CD14-positive monocyte (primary cell): ENCODE measurements at regions not wholly inside any gene's neighbourhood (a gene's known extent, or its start where the extent isn't known, plus 50 kb on each side); places are given as distances from the start of the nearest gene placed in this dataset.
A peak's percentile ranks its signal among the peaks of the same experiment; 100 is the strongest.
"Not testable (repeated sequence)": the region's sequence is repeated elsewhere in the genome, so short reads cannot be mapped to it uniquely, and the experiment has no call there.

Experiments
- DNase-seq, 3 donors: peaks; one replicate each; pipeline ENCODE4 v3.0.0-alpha.2; 2011 to 2022
- H2AFZ ChIP-seq: 2 replicates; pipeline ENCODE4 v1.6.0; 2012; ENCODE audit warnings: mild to moderate bottlenecking, low read depth, low read length, inconsistent platforms; ENCODE audit not compliant: insufficient read depth, poor library complexity, severe bottlenecking
- H3K27ac ChIP-seq, 2 donors: 1 replicate in 1 of 2; 2 replicates in 1 of 2; pipeline ENCODE4 v1.5.1; 2012 to 2013; ENCODE audit warnings: low read length in 2 of 2, control low read depth in 1 of 2, inconsistent platforms in 1 of 2, low read depth in 1 of 2, mild to moderate bottlenecking in 1 of 2
- H3K27me3 ChIP-seq, 2 donors: one replicate each; pipeline versions ENCODE4 v1.6.0 to v1.6.1; 2011 to 2013; ENCODE audit warnings: low read length in 2 of 2; ENCODE audit not compliant: control insufficient read depth in 2 of 2, insufficient read depth in 2 of 2
- H3K36me3 ChIP-seq, 2 donors: replicated peaks in 1 of 2; 1 replicate in 1 of 2; 2 replicates in 1 of 2; pipeline versions ENCODE4 v1.5.1 to v1.6.1; 2012 to 2013; ENCODE audit warnings: low read length in 2 of 2, control low read depth in 1 of 2, inconsistent platforms in 1 of 2, mild to moderate bottlenecking in 1 of 2; ENCODE audit not compliant: insufficient read depth in 2 of 2, control insufficient read depth in 1 of 2
- H3K4me1 ChIP-seq, 2 donors: 1 replicate in 1 of 2; 2 replicates in 1 of 2; pipeline versions ENCODE4 v1.5.1 to v1.6.1; 2012 to 2013; ENCODE audit warnings: low read length in 2 of 2, control low read depth in 1 of 2, inconsistent platforms in 1 of 2, mild to moderate bottlenecking in 1 of 2, moderate library complexity in 1 of 2; ENCODE audit not compliant: insufficient read depth in 2 of 2, control insufficient read depth in 1 of 2
- H3K4me2 ChIP-seq: replicated peaks from 2 replicates; pipeline ENCODE3; 2012; ENCODE audit warnings: low read length, moderate library complexity, mild to moderate bottlenecking; ENCODE audit not compliant: poor library complexity, severe bottlenecking; ENCODE audit errors: extremely low read depth
- H3K4me3 ChIP-seq, 3 experiments: fragments of 200-600 bp in 1 of 3; sonication (generic) in 1 of 3; replicated peaks in 1 of 3; 1 replicate in 2 of 3; 2 replicates in 1 of 3; pipeline ENCODE4 v1.5.1; 2011 to 2013; ENCODE audit warnings: low read length in 3 of 3, mild to moderate bottlenecking in 3 of 3, control low read depth in 2 of 3, low read depth in 2 of 3, inconsistent platforms in 1 of 3, moderate library complexity in 1 of 3
- H3K79me2 ChIP-seq: 2 replicates; pipeline ENCODE4 v1.6.0; 2012; ENCODE audit warnings: mild to moderate bottlenecking, control low read depth, inconsistent platforms, low read length, moderate library complexity; ENCODE audit not compliant: insufficient read depth
- H3K9ac ChIP-seq: 2 replicates; pipeline ENCODE4 v1.6.0; 2017; ENCODE audit warnings: low read length, mild to moderate bottlenecking; ENCODE audit not compliant: insufficient read depth, poor library complexity, severe bottlenecking
- H3K9me3 ChIP-seq, 2 donors: replicated peaks in 1 of 2; 1 replicate in 1 of 2; 2 replicates in 1 of 2; pipeline versions ENCODE4 v1.5.1 to v1.6.1; 2012 to 2013; ENCODE audit warnings: low read length in 2 of 2, control low read depth in 1 of 2; ENCODE audit not compliant: control insufficient read depth in 1 of 2, insufficient read depth in 1 of 2
- H4K20me1 ChIP-seq: 2 replicates; pipeline ENCODE4 v1.6.0; 2012; ENCODE audit warnings: mild to moderate bottlenecking, low read length, control low read depth, moderate library complexity; ENCODE audit not compliant: insufficient read depth
- H3K27ac Mint-ChIP-seq, 7 donors: one replicate each; pipeline ENCODE4 v1.8.0; 2020; ENCODE audit warnings: mild to moderate bottlenecking in 7 of 7, mixed read lengths in 7 of 7, moderate library complexity in 6 of 7, inconsistent platforms in 2 of 7
- H3K27me3 Mint-ChIP-seq, 3 donors: one replicate each; pipeline ENCODE4 v1.8.0; 2021 to 2022; ENCODE audit warnings: low read depth in 3 of 3, mild to moderate bottlenecking in 3 of 3, mixed read lengths in 3 of 3, moderate library complexity in 3 of 3, inconsistent platforms in 1 of 3
- H3K36me3 Mint-ChIP-seq, 2 donors: one replicate each; pipeline ENCODE4 v1.8.0; 2020; ENCODE audit warnings: mixed read lengths in 2 of 2, inconsistent platforms in 1 of 2, mild to moderate bottlenecking in 1 of 2
- H3K4me1 Mint-ChIP-seq: one replicate; pipeline ENCODE4 v1.8.0; 2020; ENCODE audit warnings: mild to moderate bottlenecking, mixed read lengths
- H3K4me3 Mint-ChIP-seq, 2 donors: one replicate each; pipeline ENCODE4 v1.8.0; 2020; ENCODE audit warnings: mild to moderate bottlenecking in 2 of 2, mixed read lengths in 2 of 2, moderate library complexity in 1 of 2
- H3K9me3 Mint-ChIP-seq, 7 donors: one replicate each; pipeline ENCODE4 v1.8.0; 2020 to 2022; ENCODE audit warnings: mixed read lengths in 7 of 7, mild to moderate bottlenecking in 6 of 7, moderate library complexity in 6 of 7, inconsistent platforms in 2 of 7
- WGBS: methylation state at CpG from one replicate; pipeline ENCODE4 v1.1.5; 2013; ENCODE audit warnings: missing lambda C conversion rate; ENCODE audit not compliant: insufficient coverage; 5-methylcytosine and 5-hydroxymethylcytosine counted together
- intact Hi-C, 2 donors: fragments of 100-400 bp; cut with micrococcal nuclease; formaldehyde crosslinking; loops; one replicate each; pipeline versions ENCODE4 v1.15.0 to v1.15.1; 2023

DNA sequence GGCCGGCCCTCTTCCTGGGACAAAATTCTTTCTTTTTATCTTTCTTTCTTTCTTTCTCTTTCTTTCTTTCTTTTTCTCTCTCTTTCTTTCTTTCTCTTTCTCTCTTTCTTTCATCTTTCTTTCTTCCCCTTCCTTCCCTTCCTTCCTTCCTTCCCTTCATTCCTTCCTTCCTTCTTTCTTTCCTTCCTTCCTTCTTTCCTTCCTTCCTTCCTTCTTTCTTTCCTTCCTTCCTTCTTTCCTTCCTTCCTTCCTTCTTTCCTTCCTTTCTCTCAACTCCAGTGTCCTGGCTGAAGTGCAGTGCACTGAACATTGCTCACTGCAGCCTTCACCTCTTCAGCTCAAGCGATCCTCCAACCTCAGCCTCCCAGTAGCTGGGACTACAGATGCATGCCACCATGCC is 112.5 kb downstream of the SEPTIN7 start:
- WGBS: 100% methylated on average over 1 of the region's 2 CpGs
- H3K4me3 Mint-ChIP-seq, intact Hi-C loops: not testable (repeated sequence)

DNA sequence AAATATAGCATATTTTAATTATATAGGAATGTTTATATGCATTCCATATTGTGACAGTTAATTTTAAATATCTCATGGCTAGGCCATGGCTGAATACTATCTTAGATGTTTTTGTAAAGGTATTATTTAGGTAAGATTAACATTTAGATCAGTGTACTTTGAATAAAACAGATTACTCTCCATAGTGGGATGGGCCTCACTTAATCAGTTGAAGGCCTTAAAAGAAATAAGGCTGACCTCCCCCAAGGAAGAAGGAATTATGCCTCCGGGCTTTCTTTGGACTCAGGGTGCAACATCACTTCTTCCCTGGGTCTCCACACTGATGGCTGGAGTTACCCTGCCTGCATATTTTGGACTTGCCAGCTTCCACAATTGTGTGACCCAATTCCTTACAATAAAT is 113.4 kb downstream of the SEPTIN7 start:
- H3K36me3 Mint-ChIP-seq: peaks cover 4 to 14% of the 10 kb centered on the region in 2 donors

More for the DNA sequence above, 112.5 kb downstream of the SEPTIN7 start:
- H3K36me3 ChIP-seq, H3K4me3 ChIP-seq, H3K27ac ChIP-seq, H2AFZ ChIP-seq, H4K20me1 ChIP-seq, H3K79me2 ChIP-seq, H3K36me3 Mint-ChIP-seq, H3K9ac ChIP-seq, H3K9me3 ChIP-seq, H3K4me1 Mint-ChIP-seq, H3K4me2 ChIP-seq, DNase-seq, H3K27me3 ChIP-seq, H3K27me3 Mint-ChIP-seq: not testable (repeated sequence)
- peaks cover 8 to 11% of the 10 kb centered on the region in 2 donors for H3K4me1 ChIP-seq
- peaks cover 7 to 14% (median 9%) of the 10 kb centered on the region in 7 donors for H3K9me3 Mint-ChIP-seq
- peak overlapping the region in 3 of 7 donors; percentile 0 to 72 (median 16) for H3K27ac Mint-ChIP-seq

DNA sequence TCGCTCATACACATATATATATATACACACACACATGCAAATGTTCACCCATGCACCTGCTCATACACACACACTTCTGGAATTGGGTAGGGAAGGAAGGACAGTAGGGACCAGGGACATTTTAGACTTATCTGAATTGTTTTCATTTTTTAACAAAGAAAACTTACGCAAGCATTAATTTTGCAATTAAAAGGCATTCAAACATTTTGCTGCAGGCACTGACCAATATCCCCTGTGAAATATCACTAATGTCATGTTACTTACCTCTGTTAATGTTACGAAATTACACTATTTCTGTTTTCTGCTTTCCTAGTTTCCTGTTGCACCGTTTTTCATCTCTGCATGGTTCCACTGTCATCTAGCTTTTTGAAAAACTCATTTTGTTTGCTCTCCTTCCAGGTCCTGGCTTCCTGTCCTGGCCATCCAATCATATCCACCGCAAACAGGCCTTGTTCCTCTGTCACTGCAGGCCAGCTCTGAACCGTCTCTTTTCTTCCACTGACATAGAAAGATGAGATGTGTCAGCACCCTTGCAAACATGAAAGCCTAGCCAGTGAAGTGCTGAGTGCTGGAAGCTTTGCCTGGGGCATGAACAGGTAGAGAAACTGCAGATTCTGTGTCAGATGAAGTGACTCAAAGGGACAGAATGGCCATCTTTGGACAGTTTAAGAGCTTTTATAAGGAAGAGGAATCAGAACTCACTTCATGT is 114.5 kb downstream of the SEPTIN7 start:
- 22% methylated on average over 4 of the region's 6 CpGs for WGBS
- not testable (repeated sequence) for H3K4me2 ChIP-seq, H3K4me3 ChIP-seq

More for the DNA sequence above, 113.4 kb downstream of the SEPTIN7 start:
- peaks cover 8 to 11% of the 10 kb centered on the region in 2 donors for H3K4me1 ChIP-seq
- H3K27ac ChIP-seq, H2AFZ ChIP-seq, H3K4me3 Mint-ChIP-seq, DNase-seq, H3K9ac ChIP-seq, H3K4me1 Mint-ChIP-seq, H3K36me3 ChIP-seq, H3K79me2 ChIP-seq, H3K9me3 ChIP-seq, intact Hi-C loops, H3K27me3 Mint-ChIP-seq, H3K27me3 ChIP-seq, H3K4me2 ChIP-seq, H3K27ac Mint-ChIP-seq, H4K20me1 ChIP-seq, H3K4me3 ChIP-seq: not testable (repeated sequence)
- 100% methylated on average over 1 of the region's 1 CpG for whole genome bisulfite sequencing
- H3K9me3 Mint-ChIP-seq: peaks cover 7 to 14% (median 9%) of the 10 kb centered on the region in 7 donors

DNA sequence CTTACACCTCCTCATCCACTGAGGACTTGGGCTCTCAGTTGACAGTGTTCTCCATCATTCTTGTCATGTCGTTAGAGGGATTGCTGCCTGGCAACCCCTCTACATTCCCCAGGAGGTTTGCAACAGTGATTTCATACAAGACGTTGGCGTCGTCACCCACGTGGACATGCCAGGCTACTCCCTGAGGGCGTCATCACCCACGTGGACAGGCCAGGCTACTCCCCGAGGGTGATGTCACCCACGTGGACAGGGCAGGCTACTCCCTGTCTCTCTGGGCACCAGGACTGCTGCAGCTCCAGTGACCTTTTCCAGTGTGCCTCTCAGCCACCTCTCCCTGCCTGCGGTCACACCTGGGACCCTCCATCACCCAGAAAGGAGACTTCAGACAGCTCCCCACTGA is 117.4 kb downstream of the SEPTIN7 start:
- H3K9me3 Mint-ChIP-seq: not testable (repeated sequence)
- 90% methylated on average over 3 of the region's 10 CpGs for WGBS

More for the DNA sequence above, 114.5 kb downstream of the SEPTIN7 start:
- peaks cover 14% of the 10 kb centered on the region for H3K4me1 Mint-ChIP-seq
- not testable (repeated sequence) for H3K27me3 ChIP-seq, H3K9ac ChIP-seq, H3K4me3 Mint-ChIP-seq, H3K27me3 Mint-ChIP-seq, H3K36me3 ChIP-seq, H4K20me1 ChIP-seq, H2AFZ ChIP-seq, H3K9me3 ChIP-seq, H3K27ac ChIP-seq, DNase-seq, H3K79me2 ChIP-seq
- peaks cover 8 to 11% of the 10 kb centered on the region in 2 donors for H3K4me1 ChIP-seq
- intact Hi-C loops: loop anchor here in 1 of 2 donors (5.0 kb wide), 1 partner anchor 62 kb away; no protein-coding TSS in a partner anchor
- peak overlapping the region in 3 of 7 donors; percentile 28 to 68 (median 58) for H3K27ac Mint-ChIP-seq
- peaks cover 4 to 14% of the 10 kb centered on the region in 2 donors for H3K36me3 Mint-ChIP-seq
- H3K9me3 Mint-ChIP-seq: peaks cover 7 to 14% (median 9%) of the 10 kb centered on the region in 7 donors

More for the DNA sequence above, 117.4 kb downstream of the SEPTIN7 start:
- H3K4me2 ChIP-seq, H3K9ac ChIP-seq, H3K4me3 Mint-ChIP-seq, H3K36me3 ChIP-seq, H4K20me1 ChIP-seq, H3K79me2 ChIP-seq, H3K9me3 ChIP-seq, DNase-seq, H2AFZ ChIP-seq, H3K27me3 ChIP-seq, H3K27me3 Mint-ChIP-seq, H3K36me3 Mint-ChIP-seq, H3K4me3 ChIP-seq, H3K27ac ChIP-seq: not testable (repeated sequence)
- peaks cover 8 to 11% of the 10 kb centered on the region in 2 donors for H3K4me1 ChIP-seq
- Mint-ChIP-seq H3K27ac (peak overlapping the region in 1 of 7 donors; percentile 33), H3K4me1 (peaks cover 14% of the 10 kb centered on the region)
- intact Hi-C loops: loop anchor here in 1 of 2 donors (5.0 kb wide), 1 partner anchor 59 kb away; no protein-coding TSS in a partner anchor
